ENCODE measurements at regions not wholly inside any gene's neighbourhood (a gene's known extent, or its start where the extent isn't known, plus 50 kb on each side); places are given as distances from the start of the nearest gene placed in this dataset.
"Not testable (repeated sequence)": the region's sequence is repeated elsewhere in the genome, so short reads cannot be mapped to it uniquely, and the experiment has no call there.

- no peak for DNase-seq (ENCODE audit: extremely low read depth, low read depth)
- no peak for TF ChIP-seq CTCF (IDR thresholded peaks at IDR 0.05; ENCODE audit: low read depth, low read length)
These were observed 75.3 kb upstream of the SERPINE2 start for GRCh38 chr2:224114428-224114827.

GRCh38 chr2:224113930-224114329 is 74.8 kb upstream of the SERPINE2 start:
- not testable (repeated sequence) for DNase-seq (ENCODE audit: extremely low read depth, low read depth)

GRCh38 chr2:224111576-224111975 is 72.5 kb upstream of the SERPINE2 start:
- TF ChIP-seq CTCF (IDR thresholded peaks at IDR 0.05; ENCODE audit: low read depth, low read length): no peak
- no peak for DNase-seq (ENCODE audit: extremely low read depth, low read depth)

- no peak for DNase-seq (ENCODE audit: extremely low read depth, low read depth)
- TF ChIP-seq CTCF (IDR thresholded peaks at IDR 0.05; ENCODE audit: low read depth, low read length): no peak
These were observed 71.7 kb upstream of the SERPINE2 start for GRCh38 chr2:224110811-224111210.

- DNase-seq (ENCODE audit: extremely low read depth, low read depth): no peak
- no peak for TF ChIP-seq CTCF (IDR thresholded peaks at IDR 0.05; ENCODE audit: low read depth, low read length)
These were observed 70.7 kb upstream of the SERPINE2 start for GRCh38 chr2:224109751-224110150.

GRCh38 chr2:224106794-224107193 is 67.7 kb upstream of the SERPINE2 start:
- TF ChIP-seq CTCF (IDR thresholded peaks at IDR 0.05; ENCODE audit: low read depth, low read length): no peak
- no peak for DNase-seq (ENCODE audit: extremely low read depth, low read depth)

GRCh38 chr2:224104668-224105386 is 65.7 kb upstream of the SERPINE2 start:
- TF ChIP-seq CTCF (IDR thresholded peaks at IDR 0.05; ENCODE audit: low read depth, low read length): no peak
- no peak for DNase-seq (ENCODE audit: extremely low read depth, low read depth)

GRCh38 chr2:224103651-224104050 is 64.6 kb upstream of the SERPINE2 start:
- TF ChIP-seq CTCF (IDR thresholded peaks at IDR 0.05; ENCODE audit: low read depth, low read length): no peak
- no peak for DNase-seq (ENCODE audit: extremely low read depth, low read depth)

Data from AG09319 (cell line).